RPMI7951 (cell line): ENCODE measurements at regions not wholly inside any gene's neighbourhood (a gene's known extent, or its start where the extent isn't known, plus 50 kb on each side); places are given as distances from the start of the nearest gene placed in this dataset.
"Not testable (repeated sequence)": the region's sequence is repeated elsewhere in the genome, so short reads cannot be mapped to it uniquely, and the experiment has no call there.

Experiments
- DNase-seq: peaks from one replicate; pipeline ENCODE4 v3.0.0-alpha.2; 2012; ENCODE audit warnings: low read depth

GRCh38 chr13:84086098-84086846, 204.0 kb upstream of the SLITRK1 start:
- DNase-seq, result not testable (repeated sequence)

DNA sequence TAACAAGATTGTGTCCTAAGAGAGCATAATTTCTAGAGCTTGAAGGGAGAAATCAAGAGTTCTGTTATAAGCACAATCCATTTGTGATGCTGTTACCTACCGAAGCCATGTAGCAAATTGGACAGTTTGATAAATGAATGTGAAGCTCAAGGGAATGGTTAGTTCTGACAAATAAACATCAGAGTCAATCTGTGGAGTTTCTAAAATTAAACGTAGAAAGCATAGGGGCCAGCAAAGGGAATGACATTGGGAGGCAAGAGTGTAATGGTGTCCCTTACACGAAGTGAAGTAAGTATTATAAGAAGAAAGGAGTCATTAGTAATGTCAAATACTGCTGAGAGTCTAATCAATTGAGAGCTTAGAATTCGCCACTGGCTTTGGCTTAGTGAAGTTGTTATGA, 200.2 kb upstream of the SLITRK1 start:
- DNase-seq, result no peak

DNA sequence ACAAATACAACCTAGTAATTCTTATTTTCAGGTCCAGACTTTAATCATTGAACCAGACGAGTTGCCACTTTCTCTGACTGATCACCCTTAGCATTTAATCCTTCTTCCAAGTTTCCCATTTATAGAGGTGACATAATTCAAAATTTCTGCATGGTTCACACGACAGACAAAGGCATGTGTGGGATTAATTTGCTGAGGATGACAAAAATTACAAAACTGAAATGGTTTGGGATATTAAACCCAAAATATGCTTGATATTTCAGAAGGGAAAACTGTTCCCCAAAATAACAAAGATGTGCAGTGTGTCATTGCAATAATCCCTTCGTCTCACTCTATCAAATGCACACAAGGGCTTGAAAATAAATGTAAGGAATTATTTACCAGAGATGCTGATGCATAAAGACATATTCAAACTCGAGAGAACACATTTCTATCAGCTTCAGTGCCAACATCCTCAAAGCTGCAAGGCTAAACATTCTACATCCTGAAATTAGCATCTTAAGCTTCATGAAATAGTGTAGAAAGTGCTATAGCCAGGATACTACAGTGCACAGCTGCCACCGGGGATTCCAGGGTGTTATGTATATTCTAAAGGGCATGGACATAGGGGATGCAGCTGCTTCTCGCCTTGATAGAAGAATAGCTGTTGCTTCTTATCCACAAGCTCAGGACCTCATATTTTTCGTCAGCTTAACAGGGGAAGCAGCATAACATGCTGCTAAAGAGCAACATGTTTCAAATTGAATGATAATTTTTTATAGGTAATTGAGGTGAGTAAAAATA, 198.7 kb upstream of the SLITRK1 start:
- DNase-seq, result no peak

DNA sequence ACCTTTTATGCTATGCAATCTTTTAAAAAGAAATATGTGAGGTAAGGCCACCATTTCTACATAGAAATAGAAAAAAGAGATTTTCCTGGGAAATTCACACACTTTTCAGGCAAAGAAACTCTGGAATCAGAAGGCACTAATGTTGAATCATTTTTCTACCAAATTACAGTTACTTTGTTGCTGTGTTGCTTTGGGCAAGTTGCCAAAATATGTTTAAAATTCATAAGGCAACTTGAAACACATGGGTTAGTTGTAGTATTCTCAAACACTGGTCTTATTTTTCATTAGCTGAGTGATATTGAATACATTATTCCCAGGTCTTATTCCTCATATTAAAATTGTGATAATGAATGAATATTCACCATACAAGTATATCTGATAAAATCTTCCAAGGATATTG, 195.0 kb upstream of the SLITRK1 start:
- no peak for DNase-seq

DNA sequence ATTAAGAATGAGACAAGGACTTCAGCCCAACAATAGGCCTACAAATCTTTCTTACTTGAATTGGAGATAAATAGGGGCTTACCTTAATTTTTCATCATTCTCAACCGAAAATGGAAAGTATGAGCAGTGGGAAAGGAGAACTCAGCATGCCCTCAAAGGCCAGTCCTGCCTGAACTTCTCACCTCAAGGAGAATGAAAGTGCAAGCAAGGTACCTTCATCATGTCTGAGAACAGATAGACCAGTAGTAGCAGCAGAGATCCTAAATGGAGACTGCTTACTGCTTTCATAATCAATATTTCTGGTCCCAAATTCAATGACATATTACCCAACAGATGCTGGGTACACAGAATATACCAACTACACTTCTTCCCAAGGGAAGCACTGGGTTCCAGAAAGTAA, 194.0 kb upstream of the SLITRK1 start:
- no peak for DNase-seq

- DNase-seq, result no peak
Observed at GRCh38 chr13:84050536-84050935, 168.3 kb upstream of the SLITRK1 start.

DNA sequence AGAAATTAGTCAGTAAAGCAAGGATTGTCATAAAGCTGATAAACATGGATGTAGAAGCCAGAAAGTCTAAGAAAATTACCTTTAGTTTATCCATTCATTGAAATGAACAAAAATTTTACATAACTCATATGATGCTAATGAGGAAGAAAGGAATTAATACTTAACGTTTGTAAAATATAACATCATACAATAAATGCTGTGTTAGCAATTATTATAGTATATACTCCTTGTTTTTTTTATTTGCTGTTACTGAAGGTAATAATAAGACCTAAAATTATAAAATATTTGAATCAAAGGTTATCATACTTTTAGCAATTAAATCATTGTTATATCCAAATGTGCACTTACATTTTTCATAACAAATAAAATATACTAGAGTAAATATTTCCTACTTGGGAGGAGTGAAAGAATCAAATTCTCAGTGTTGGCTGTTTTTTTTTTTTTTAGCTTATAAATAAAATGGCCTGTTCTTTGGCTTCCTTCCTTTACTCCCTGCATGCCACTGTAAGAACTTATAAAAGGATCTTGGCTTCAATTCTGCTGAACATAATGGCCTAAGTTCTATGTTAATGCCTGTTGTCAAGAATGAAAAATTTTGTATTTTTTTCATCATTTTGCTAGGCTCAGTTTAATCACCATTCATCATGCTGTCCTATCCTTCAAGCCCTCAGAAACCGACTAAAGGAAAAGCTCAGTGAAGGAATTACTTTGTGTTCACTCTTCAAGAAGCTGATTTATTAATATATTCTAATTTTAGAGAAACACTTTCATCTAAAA, 167.4 kb upstream of the SLITRK1 start:
- DNase-seq, result no peak

DNA sequence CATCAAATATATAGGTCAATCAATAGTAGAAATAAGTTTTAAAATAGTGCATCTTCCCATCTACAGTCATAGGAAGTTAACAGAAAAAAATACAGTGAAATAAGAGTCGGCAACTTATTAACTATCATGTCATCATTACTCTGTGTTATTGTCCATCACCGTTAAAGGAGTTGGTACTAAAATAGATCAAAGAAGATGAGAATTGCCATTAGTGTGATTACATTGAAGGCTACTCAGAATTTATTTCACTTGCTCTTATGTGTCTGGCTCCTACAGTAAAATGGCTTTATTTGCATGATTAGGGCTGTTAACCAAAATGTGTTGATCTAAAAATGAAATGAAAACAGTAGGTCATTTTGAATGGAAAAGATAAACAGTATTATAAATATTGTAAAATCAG, 162.5 kb upstream of the SLITRK1 start:
- no peak for DNase-seq

- DNase-seq, result no peak
Observed at GRCh38 chr13:84038001-84038400, 155.7 kb upstream of the SLITRK1 start.

DNA sequence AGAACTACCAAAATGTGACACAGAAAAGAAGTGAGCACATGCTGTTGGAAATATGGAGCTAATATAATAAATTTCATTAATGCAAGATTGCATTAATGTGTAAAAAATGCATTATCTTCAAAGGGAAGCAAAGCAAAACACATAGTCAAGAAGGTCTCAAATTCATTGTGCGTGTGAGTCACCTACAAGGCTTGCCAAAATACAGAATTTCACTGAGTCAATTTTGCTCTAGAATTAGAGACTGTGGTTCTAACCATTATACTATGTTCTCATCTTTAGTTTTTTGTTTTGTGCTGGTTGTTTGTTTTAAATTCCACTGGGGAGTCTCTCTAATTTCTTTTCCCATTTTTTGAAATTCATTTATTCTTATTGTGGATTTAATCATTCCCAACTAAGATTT, 149.8 kb upstream of the SLITRK1 start:
- no peak for DNase-seq

DNA sequence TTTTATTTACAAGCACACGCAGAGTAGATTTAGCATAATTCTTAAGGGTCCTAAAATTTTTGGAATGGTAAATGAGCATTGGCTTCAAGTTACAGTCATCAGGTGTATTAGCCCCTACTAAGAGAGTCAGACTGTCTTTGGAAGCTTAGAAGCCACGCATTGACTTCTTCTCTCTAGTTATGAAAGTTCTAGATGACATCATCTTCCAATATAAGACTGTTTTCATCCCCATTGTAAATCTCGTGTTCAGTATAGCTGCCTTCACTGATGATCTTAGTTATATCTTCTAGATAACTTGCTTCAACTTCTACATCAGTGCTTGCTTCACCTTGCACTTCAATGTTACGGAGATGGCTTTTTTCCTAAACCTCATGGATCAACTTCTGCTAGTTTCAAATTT, 148.8 kb upstream of the SLITRK1 start:
- no peak for DNase-seq

DNA sequence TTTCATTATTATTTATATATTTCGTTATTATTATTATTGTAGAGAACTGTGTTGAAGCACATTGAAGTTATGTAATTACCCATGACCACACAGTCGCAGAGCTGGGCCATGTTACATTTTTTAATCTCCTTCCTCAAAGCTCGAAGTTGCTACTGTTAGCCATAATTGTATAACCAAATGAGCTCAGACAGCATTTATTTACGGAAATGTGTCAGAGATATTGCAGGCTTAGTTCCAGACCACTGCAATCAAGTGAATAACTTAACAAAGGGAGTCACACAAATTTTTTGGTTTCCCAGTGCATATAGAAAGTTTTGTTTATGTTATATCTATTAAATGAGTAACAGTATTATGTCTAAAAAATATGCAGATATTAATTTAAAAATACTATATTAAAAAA, 147.1 kb upstream of the SLITRK1 start:
- DNase-seq, result no peak

GRCh38 chr13:84025824-84026223, 143.6 kb upstream of the SLITRK1 start:
- DNase-seq, result no peak

- DNase-seq, result no peak
Observed at GRCh38 chr13:83996415-83996814, 114.1 kb upstream of the SLITRK1 start.

GRCh38 chr13:83995930-83996329, 113.7 kb upstream of the SLITRK1 start:
- DNase-seq, result peak; percentile 54

DNA sequence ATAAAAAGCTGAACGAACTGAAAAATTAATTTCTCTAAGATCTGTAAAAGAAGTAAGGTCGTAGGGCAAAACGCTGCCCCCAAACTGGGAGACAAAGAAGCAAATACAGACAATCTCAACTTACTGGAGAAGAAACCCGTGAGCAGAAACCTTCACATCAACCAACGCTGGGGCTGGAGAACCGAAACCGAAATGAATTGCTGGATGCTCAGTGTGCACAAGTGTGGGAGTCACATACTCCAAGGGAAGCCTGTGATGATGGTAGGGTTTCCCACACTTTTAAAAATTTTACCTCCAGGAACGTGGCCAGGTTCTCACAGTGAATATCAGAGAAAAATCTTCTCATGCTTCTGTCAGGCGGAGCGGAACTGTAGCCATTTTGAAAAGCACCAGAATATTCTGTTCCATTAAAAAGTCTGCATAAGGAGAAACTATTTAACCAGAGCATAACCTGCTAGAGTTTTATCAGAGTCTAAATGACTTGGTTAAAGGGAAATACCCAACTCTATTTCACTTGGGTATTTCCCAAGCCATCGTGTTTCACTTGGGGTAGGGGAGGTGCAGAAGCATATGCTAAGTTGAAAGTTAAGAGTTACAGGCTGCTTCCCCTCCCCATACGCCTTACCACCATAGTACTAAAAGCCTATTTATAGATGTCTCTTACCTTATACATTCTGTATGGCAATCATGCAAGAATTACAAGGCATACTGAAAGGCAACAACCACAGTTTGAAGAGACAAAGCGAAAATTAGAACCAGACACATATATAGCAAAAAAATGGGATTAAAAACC, 110.5 kb upstream of the SLITRK1 start:
- DNase-seq, result peak; percentile 42

DNA sequence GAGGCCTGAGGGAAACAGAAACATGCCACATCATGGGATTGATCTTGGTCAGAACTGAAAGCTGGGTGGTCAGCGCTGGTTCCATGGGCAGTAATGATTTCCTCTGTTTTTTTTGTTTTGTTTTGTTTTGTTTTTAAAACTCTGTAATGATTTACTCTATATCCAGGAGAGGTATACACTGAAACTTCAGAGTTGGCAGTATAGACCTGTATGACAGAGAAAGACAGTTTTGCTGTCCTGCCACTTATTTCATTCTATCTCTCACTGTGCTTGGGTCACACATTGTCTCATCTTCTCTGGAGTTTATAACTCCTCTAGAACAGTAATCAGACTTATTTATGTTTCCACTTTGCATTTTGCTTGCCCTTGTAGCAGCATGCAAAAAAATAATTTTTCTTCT, 105.1 kb upstream of the SLITRK1 start:
- DNase-seq, result no peak

GRCh38 chr13:83984793-83985192, 102.5 kb upstream of the SLITRK1 start:
- DNase-seq, result no peak

- DNase-seq, result no peak
Observed at GRCh38 chr13:83980331-83980730, 98.1 kb upstream of the SLITRK1 start.

- DNase-seq, result no peak
Observed at GRCh38 chr13:83975655-83976165, 93.4 kb upstream of the SLITRK1 start.

- DNase-seq, result no peak
Observed at GRCh38 chr13:83958531-83958930, 76.3 kb upstream of the SLITRK1 start.

DNA sequence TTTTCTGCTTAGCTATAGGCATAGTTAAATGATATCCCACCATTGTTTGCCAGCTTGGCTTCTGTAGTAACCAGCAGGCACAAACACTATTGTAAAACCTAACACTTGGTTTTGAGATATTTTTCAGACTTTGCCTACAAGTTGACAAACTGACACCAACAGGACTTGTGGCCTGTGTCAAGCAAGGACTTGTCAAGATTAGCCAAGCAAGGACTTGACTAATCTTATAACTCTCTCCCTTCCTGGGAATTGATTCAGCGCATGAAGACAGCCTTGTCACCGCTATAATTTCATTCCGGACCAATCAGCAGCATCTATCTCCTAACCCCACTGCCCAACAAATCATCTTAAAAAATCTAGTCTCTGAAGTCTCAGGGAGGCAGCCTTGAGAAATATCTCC, 72.7 kb upstream of the SLITRK1 start:
- no peak for DNase-seq
